ENCODE measurements at regions not wholly inside any gene's neighbourhood (a gene's known extent, or its start where the extent isn't known, plus 50 kb on each side); places are given as distances from the start of the nearest gene placed in this dataset.

DNA sequence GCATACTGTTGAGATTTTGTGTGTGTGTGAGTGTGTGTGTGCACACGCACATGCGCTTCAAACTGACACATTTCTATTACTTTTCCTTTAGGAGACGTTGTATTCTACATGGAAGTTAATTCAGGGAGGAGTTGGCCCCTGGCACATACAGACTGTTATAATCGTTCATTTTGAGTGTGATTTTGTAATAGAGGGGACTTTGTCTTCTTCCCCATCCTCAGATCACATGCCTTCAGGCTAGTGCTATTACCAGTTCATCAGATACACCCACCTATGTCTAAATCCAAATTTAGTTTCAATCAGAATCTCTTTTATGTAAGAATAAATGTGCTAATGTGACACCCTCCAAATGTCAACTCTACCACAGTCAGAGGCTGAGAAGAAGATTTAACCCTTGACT is 90.2 kb downstream of the FBXO4 start:
- TF ChIP-seq POLR2A (IDR thresholded peaks at IDR 0.05) = no peak
- TF ChIP-seq, protein P1, sequence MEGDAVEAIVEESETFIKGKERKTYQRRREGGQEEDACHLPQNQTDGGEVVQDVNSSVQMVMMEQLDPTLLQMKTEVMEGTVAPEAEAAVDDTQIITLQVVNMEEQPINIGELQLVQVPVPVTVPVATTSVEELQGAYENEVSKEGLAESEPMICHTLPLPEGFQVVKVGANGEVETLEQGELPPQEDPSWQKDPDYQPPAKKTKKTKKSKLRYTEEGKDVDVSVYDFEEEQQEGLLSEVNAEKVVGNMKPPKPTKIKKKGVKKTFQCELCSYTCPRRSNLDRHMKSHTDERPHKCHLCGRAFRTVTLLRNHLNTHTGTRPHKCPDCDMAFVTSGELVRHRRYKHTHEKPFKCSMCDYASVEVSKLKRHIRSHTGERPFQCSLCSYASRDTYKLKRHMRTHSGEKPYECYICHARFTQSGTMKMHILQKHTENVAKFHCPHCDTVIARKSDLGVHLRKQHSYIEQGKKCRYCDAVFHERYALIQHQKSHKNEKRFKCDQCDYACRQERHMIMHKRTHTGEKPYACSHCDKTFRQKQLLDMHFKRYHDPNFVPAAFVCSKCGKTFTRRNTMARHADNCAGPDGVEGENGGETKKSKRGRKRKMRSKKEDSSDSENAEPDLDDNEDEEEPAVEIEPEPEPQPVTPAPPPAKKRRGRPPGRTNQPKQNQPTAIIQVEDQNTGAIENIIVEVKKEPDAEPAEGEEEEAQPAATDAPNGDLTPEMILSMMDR (IDR thresholded peaks at IDR 0.05) = no peak
